GM12878 (cell line): ENCODE measurements at regions not wholly inside any gene's neighbourhood (a gene's known extent, or its start where the extent isn't known, plus 50 kb on each side); places are given as distances from the start of the nearest gene placed in this dataset.

Source experiments
- POLR2A ChIP-seq: IDR thresholded peaks from 2 replicates; pipeline ENCODE4 v1.6.1; 2011; ENCODE audit warnings: low read depth, mild to moderate bottlenecking, low read length
- RBBP5 ChIP-seq: fragments of 200-600 bp; sonication (generic); conservative IDR thresholded peaks from 2 replicates; pipeline ENCODE4 v1.6.1; 2016
- SUZ12 ChIP-seq: fragments of 200-600 bp; sonication (generic); IDR thresholded peaks from one replicate; pipeline ENCODE4 v1.6.1; 2018; ENCODE audit warnings: antibody characterized with exemption, mild to moderate bottlenecking; ENCODE audit not compliant: unreplicated experiment
- YY1 ChIP-seq: IDR thresholded peaks from 2 replicates; pipeline ENCODE4 v1.6.1; 2011; ENCODE audit warnings: low read depth, mild to moderate bottlenecking, low read length

DNA sequence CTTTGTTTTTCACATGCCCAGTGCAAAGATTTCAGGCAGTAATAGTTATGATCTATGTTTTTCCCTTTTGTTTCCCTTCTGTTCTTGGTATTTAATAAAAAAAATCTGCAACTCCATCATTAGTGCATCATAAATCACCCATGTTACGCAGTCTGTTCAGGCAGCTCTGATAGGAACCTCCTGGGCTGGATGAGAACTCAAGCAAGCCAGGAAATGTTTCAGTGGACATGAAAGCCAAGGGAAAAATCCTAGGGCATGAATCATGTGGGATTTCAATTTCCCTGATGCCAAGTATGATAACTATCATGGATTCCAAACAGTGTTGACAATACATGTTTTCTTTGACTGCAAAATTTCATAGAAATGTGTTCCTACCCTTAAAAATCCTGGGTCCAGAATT lies 119.7 kb upstream of the TARS1 start:
- TF ChIP-seq POLR2A (no peak), RBBP5 (no peak), YY1 (no peak), SUZ12 (no peak)
